Type B pancreatic cell (in vitro differentiated cells): ENCODE measurements at regions not wholly inside any gene's neighbourhood (a gene's known extent, or its start where the extent isn't known, plus 50 kb on each side); places are given as distances from the start of the nearest gene placed in this dataset.

Experiments
- DNase-seq: peaks from one replicate; pipeline ENCODE4 v3.0.0; 2021; ENCODE audit warnings: mixed read lengths; ENCODE audit not compliant: unreplicated experiment; ENCODE audit errors: extremely low spot score
- H3K27ac Mint-ChIP-seq: 2 replicates; pipeline ENCODE4 v1.8.0; 2021; ENCODE audit warnings: mild to moderate bottlenecking, mixed read lengths
- H3K27me3 Mint-ChIP-seq: 2 replicates; pipeline ENCODE4 v1.8.0; 2021; ENCODE audit warnings: mixed read lengths
- H3K36me3 Mint-ChIP-seq: 2 replicates; pipeline ENCODE4 v1.8.0; 2021; ENCODE audit warnings: mixed read lengths
- H3K4me1 Mint-ChIP-seq: one replicate; pipeline ENCODE4 v1.8.0; 2021; ENCODE audit warnings: mixed read lengths; ENCODE audit not compliant: unreplicated experiment
- H3K4me3 Mint-ChIP-seq: 2 replicates; pipeline ENCODE4 v1.8.0; 2021; ENCODE audit warnings: mild to moderate bottlenecking, mixed read lengths
- H3K9me3 Mint-ChIP-seq: 2 replicates; pipeline ENCODE4 v1.8.0; 2021; ENCODE audit warnings: mixed read lengths
- CTCF ChIP-seq: fragments of 200-600 bp; sonication (generic); conservative IDR thresholded peaks from 2 replicates; pipeline ENCODE4 v1.5.0; 2021; ENCODE audit warnings: antibody characterized with exemption, mild to moderate bottlenecking

- Mint-ChIP-seq H3K4me3 (no peak overlapping the region), H3K4me1 (no peaks in the 10 kb centered on the region), H3K27me3 (no peaks in the 10 kb centered on the region), H3K27ac (no peak overlapping the region), H3K36me3 (peaks cover 3% of the 10 kb centered on the region), H3K9me3 (peaks cover 5% of the 10 kb centered on the region)
- TF ChIP-seq CTCF, result no peak
- no peak for DNase-seq
Measured at GRCh38 chr14:99041141-99041819, 230.7 kb downstream of the BCL11B start.

- Mint-ChIP-seq H3K4me1 (peaks cover 3% of the 10 kb centered on the region), H3K36me3 (peaks cover 3% of the 10 kb centered on the region), H3K27ac (no peak overlapping the region), H3K4me3 (no peak overlapping the region), H3K9me3 (peaks cover 5% of the 10 kb centered on the region), H3K27me3 (no peaks in the 10 kb centered on the region)
- no peak for DNase-seq
- TF ChIP-seq CTCF, result no peak
Measured at GRCh38 chr14:99041820-99042174, 230.2 kb downstream of the BCL11B start.

- Mint-ChIP-seq H3K9me3 (peaks cover 5% of the 10 kb centered on the region), H3K36me3 (peaks cover 3% of the 10 kb centered on the region), H3K4me3 (no peak overlapping the region), H3K4me1 (peaks cover 4% of the 10 kb centered on the region), H3K27me3 (no peaks in the 10 kb centered on the region), H3K27ac (no peak overlapping the region)
- TF ChIP-seq CTCF, result no peak
- DNase-seq, result no peak
Measured at GRCh38 chr14:99042381-99043266, 229.4 kb downstream of the BCL11B start.

GRCh38 chr14:99043267-99043615 lies 228.8 kb downstream of the BCL11B start:
- Mint-ChIP-seq H3K4me1 (peaks cover 4% of the 10 kb centered on the region), H3K9me3 (peaks cover 5% of the 10 kb centered on the region), H3K27me3 (no peaks in the 10 kb centered on the region), H3K36me3 (peaks cover 3% of the 10 kb centered on the region), H3K4me3 (no peak overlapping the region), H3K27ac (no peak overlapping the region)
- DNase-seq, result no peak
- no peak for TF ChIP-seq CTCF

GRCh38 chr14:99043756-99044155 lies 228.2 kb downstream of the BCL11B start:
- no peak for TF ChIP-seq CTCF
- H3K27me3 Mint-ChIP-seq, result no peaks in the 10 kb centered on the region
- peaks cover 5% of the 10 kb centered on the region for H3K9me3 Mint-ChIP-seq
- DNase-seq, result no peak
- no peak overlapping the region for H3K4me3 Mint-ChIP-seq
- no peak overlapping the region for H3K27ac Mint-ChIP-seq
- peaks cover 4% of the 10 kb centered on the region for H3K4me1 Mint-ChIP-seq
- H3K36me3 Mint-ChIP-seq, result peaks cover 3% of the 10 kb centered on the region
